ENCODE measurements at regions not wholly inside any gene's neighbourhood (a gene's known extent, or its start where the extent isn't known, plus 50 kb on each side); places are given as distances from the start of the nearest gene placed in this dataset.

GRCh38 chr1:22280526-22280925 is 137.6 kb upstream of the WNT4 start:
- no peaks in the 10 kb centered on the region for H4K20me1 ChIP-seq (ENCODE audit: insufficient read depth, low read depth, low read length)
- no peaks in the 10 kb centered on the region for H3K36me3 ChIP-seq (ENCODE audit: insufficient read depth, low read length)
- H3K27me3 ChIP-seq (ENCODE audit: low read length), result no peaks in the 10 kb centered on the region
- H3K4me2 ChIP-seq (ENCODE audit: low read depth, low read length, poor library complexity, severe bottlenecking), result no peak overlapping the region
- H3K9ac ChIP-seq (ENCODE audit: low read length), result no peak overlapping the region
- no peak overlapping the region for H3K4me3 ChIP-seq (ENCODE audit: low read length)
- no peaks in the 10 kb centered on the region for H3K9me3 ChIP-seq (ENCODE audit: low read length)
- no peaks in the 10 kb centered on the region for H3K79me2 ChIP-seq (ENCODE audit: low read length)
- H3K9me2 ChIP-seq (replicated peaks; ENCODE audit: insufficient read depth, low read length), result no peaks in the 10 kb centered on the region
- no peaks in the 10 kb centered on the region for H3K4me1 ChIP-seq (ENCODE audit: low read length)
- DNase-seq, result no peak
- no peak overlapping the region for H2AFZ ChIP-seq (ENCODE audit: low read length)
- H3K27ac ChIP-seq (ENCODE audit: low read length), result no peak overlapping the region

- no peak overlapping the region for H3K9ac ChIP-seq (ENCODE audit: low read length)
- H3K79me2 ChIP-seq (ENCODE audit: low read length), result no peaks in the 10 kb centered on the region
- no peak overlapping the region for H3K27ac ChIP-seq (ENCODE audit: low read length)
- no peak overlapping the region for H2AFZ ChIP-seq (ENCODE audit: low read length)
- H4K20me1 ChIP-seq (ENCODE audit: insufficient read depth, low read depth, low read length), result no peaks in the 10 kb centered on the region
- H3K4me2 ChIP-seq (ENCODE audit: low read depth, low read length, poor library complexity, severe bottlenecking), result no peak overlapping the region
- no peaks in the 10 kb centered on the region for H3K36me3 ChIP-seq (ENCODE audit: insufficient read depth, low read length)
- DNase-seq, result no peak
- no peaks in the 10 kb centered on the region for H3K9me3 ChIP-seq (ENCODE audit: low read length)
- H3K9me2 ChIP-seq (replicated peaks; ENCODE audit: insufficient read depth, low read length), result no peaks in the 10 kb centered on the region
- no peak overlapping the region for H3K4me3 ChIP-seq (ENCODE audit: low read length)
- no peaks in the 10 kb centered on the region for H3K27me3 ChIP-seq (ENCODE audit: low read length)
- no peaks in the 10 kb centered on the region for H3K4me1 ChIP-seq (ENCODE audit: low read length)
Measured at GRCh38 chr1:22281521-22282363, 138.8 kb upstream of the WNT4 start.

GRCh38 chr1:22282364-22282995 is 139.6 kb upstream of the WNT4 start:
- Histone ChIP-seq H3K4me2 (ENCODE audit: low read depth, low read length, poor library complexity, severe bottlenecking) (no peak overlapping the region), H3K27me3 (ENCODE audit: low read length) (no peaks in the 10 kb centered on the region), H2AFZ (ENCODE audit: low read length) (no peak overlapping the region), H3K9me2 (replicated peaks; ENCODE audit: insufficient read depth, low read length) (no peaks in the 10 kb centered on the region), H3K9ac (ENCODE audit: low read length) (no peak overlapping the region), H4K20me1 (ENCODE audit: insufficient read depth, low read depth, low read length) (no peaks in the 10 kb centered on the region), H3K27ac (ENCODE audit: low read length) (no peak overlapping the region), H3K4me1 (ENCODE audit: low read length) (no peaks in the 10 kb centered on the region), H3K36me3 (ENCODE audit: insufficient read depth, low read length) (no peaks in the 10 kb centered on the region), H3K79me2 (ENCODE audit: low read length) (no peaks in the 10 kb centered on the region), H3K4me3 (ENCODE audit: low read length) (no peak overlapping the region), H3K9me3 (ENCODE audit: low read length) (no peaks in the 10 kb centered on the region)
- DNase-seq, result no peak

GRCh38 chr1:22283596-22283995 is 140.7 kb upstream of the WNT4 start:
- H3K4me3 ChIP-seq (ENCODE audit: low read length), result no peak overlapping the region
- no peaks in the 10 kb centered on the region for H3K4me1 ChIP-seq (ENCODE audit: low read length)
- H3K79me2 ChIP-seq (ENCODE audit: low read length), result no peaks in the 10 kb centered on the region
- no peaks in the 10 kb centered on the region for H3K36me3 ChIP-seq (ENCODE audit: insufficient read depth, low read length)
- H2AFZ ChIP-seq (ENCODE audit: low read length), result no peak overlapping the region
- DNase-seq, result no peak
- no peaks in the 10 kb centered on the region for H3K27me3 ChIP-seq (ENCODE audit: low read length)
- H3K27ac ChIP-seq (ENCODE audit: low read length), result no peak overlapping the region
- no peak overlapping the region for H3K9ac ChIP-seq (ENCODE audit: low read length)
- H4K20me1 ChIP-seq (ENCODE audit: insufficient read depth, low read depth, low read length), result no peaks in the 10 kb centered on the region
- no peak overlapping the region for H3K4me2 ChIP-seq (ENCODE audit: low read depth, low read length, poor library complexity, severe bottlenecking)
- H3K9me3 ChIP-seq (ENCODE audit: low read length), result no peaks in the 10 kb centered on the region
- H3K9me2 ChIP-seq (replicated peaks; ENCODE audit: insufficient read depth, low read length), result no peaks in the 10 kb centered on the region

- no peak overlapping the region for H3K27ac ChIP-seq (ENCODE audit: low read length)
- H3K4me2 ChIP-seq (ENCODE audit: low read depth, low read length, poor library complexity, severe bottlenecking), result no peak overlapping the region
- H3K9me3 ChIP-seq (ENCODE audit: low read length), result no peaks in the 10 kb centered on the region
- no peaks in the 10 kb centered on the region for H3K79me2 ChIP-seq (ENCODE audit: low read length)
- no peak overlapping the region for H2AFZ ChIP-seq (ENCODE audit: low read length)
- no peaks in the 10 kb centered on the region for H3K36me3 ChIP-seq (ENCODE audit: insufficient read depth, low read length)
- no peak for DNase-seq
- H3K9me2 ChIP-seq (replicated peaks; ENCODE audit: insufficient read depth, low read length), result no peaks in the 10 kb centered on the region
- no peaks in the 10 kb centered on the region for H3K4me1 ChIP-seq (ENCODE audit: low read length)
- no peaks in the 10 kb centered on the region for H3K27me3 ChIP-seq (ENCODE audit: low read length)
- H4K20me1 ChIP-seq (ENCODE audit: insufficient read depth, low read depth, low read length), result no peaks in the 10 kb centered on the region
- H3K9ac ChIP-seq (ENCODE audit: low read length), result no peak overlapping the region
- H3K4me3 ChIP-seq (ENCODE audit: low read length), result no peak overlapping the region
Measured at GRCh38 chr1:22284236-22284635, 141.3 kb upstream of the WNT4 start.

- no peaks in the 10 kb centered on the region for H3K4me1 ChIP-seq (ENCODE audit: low read length)
- no peaks in the 10 kb centered on the region for H3K9me2 ChIP-seq (replicated peaks; ENCODE audit: insufficient read depth, low read length)
- H3K4me3 ChIP-seq (ENCODE audit: low read length), result no peak overlapping the region
- H3K27me3 ChIP-seq (ENCODE audit: low read length), result no peaks in the 10 kb centered on the region
- H3K27ac ChIP-seq (ENCODE audit: low read length), result no peak overlapping the region
- H3K4me2 ChIP-seq (ENCODE audit: low read depth, low read length, poor library complexity, severe bottlenecking), result no peak overlapping the region
- no peak overlapping the region for H2AFZ ChIP-seq (ENCODE audit: low read length)
- H3K36me3 ChIP-seq (ENCODE audit: insufficient read depth, low read length), result no peaks in the 10 kb centered on the region
- H3K9me3 ChIP-seq (ENCODE audit: low read length), result no peaks in the 10 kb centered on the region
- H3K9ac ChIP-seq (ENCODE audit: low read length), result no peak overlapping the region
- no peaks in the 10 kb centered on the region for H3K79me2 ChIP-seq (ENCODE audit: low read length)
- no peaks in the 10 kb centered on the region for H4K20me1 ChIP-seq (ENCODE audit: insufficient read depth, low read depth, low read length)
- no peak for DNase-seq
Measured at GRCh38 chr1:22284906-22285548, 142.1 kb upstream of the WNT4 start.

GRCh38 chr1:22285549-22286396 is 142.9 kb upstream of the WNT4 start:
- DNase-seq, result no peak
- H3K4me3 ChIP-seq (ENCODE audit: low read length), result no peak overlapping the region
- no peak overlapping the region for H2AFZ ChIP-seq (ENCODE audit: low read length)
- H3K9me3 ChIP-seq (ENCODE audit: low read length), result no peaks in the 10 kb centered on the region
- H3K9me2 ChIP-seq (replicated peaks; ENCODE audit: insufficient read depth, low read length), result no peaks in the 10 kb centered on the region
- no peak overlapping the region for H3K9ac ChIP-seq (ENCODE audit: low read length)
- H3K27ac ChIP-seq (ENCODE audit: low read length), result no peak overlapping the region
- no peaks in the 10 kb centered on the region for H3K36me3 ChIP-seq (ENCODE audit: insufficient read depth, low read length)
- no peak overlapping the region for H3K4me2 ChIP-seq (ENCODE audit: low read depth, low read length, poor library complexity, severe bottlenecking)
- H3K27me3 ChIP-seq (ENCODE audit: low read length), result no peaks in the 10 kb centered on the region
- no peaks in the 10 kb centered on the region for H4K20me1 ChIP-seq (ENCODE audit: insufficient read depth, low read depth, low read length)
- no peaks in the 10 kb centered on the region for H3K79me2 ChIP-seq (ENCODE audit: low read length)
- no peaks in the 10 kb centered on the region for H3K4me1 ChIP-seq (ENCODE audit: low read length)

- Histone ChIP-seq H3K9ac (ENCODE audit: low read length) (no peak overlapping the region), H3K79me2 (ENCODE audit: low read length) (no peaks in the 10 kb centered on the region), H3K4me1 (ENCODE audit: low read length) (no peaks in the 10 kb centered on the region), H3K36me3 (ENCODE audit: insufficient read depth, low read length) (no peaks in the 10 kb centered on the region), H3K9me3 (ENCODE audit: low read length) (no peaks in the 10 kb centered on the region), H3K27me3 (ENCODE audit: low read length) (no peaks in the 10 kb centered on the region), H3K4me2 (ENCODE audit: low read depth, low read length, poor library complexity, severe bottlenecking) (no peak overlapping the region), H4K20me1 (ENCODE audit: insufficient read depth, low read depth, low read length) (no peaks in the 10 kb centered on the region), H3K9me2 (replicated peaks; ENCODE audit: insufficient read depth, low read length) (no peaks in the 10 kb centered on the region), H2AFZ (ENCODE audit: low read length) (no peak overlapping the region), H3K4me3 (ENCODE audit: low read length) (no peak overlapping the region), H3K27ac (ENCODE audit: low read length) (no peak overlapping the region)
- no peak for DNase-seq
Measured at GRCh38 chr1:22286491-22286890, 143.6 kb upstream of the WNT4 start.
